Bronchial epithelial cell (primary cell): ENCODE measurements at regions not wholly inside any gene's neighbourhood (a gene's known extent, or its start where the extent isn't known, plus 50 kb on each side); places are given as distances from the start of the nearest gene placed in this dataset.

ENCODE experiments used
- DNase-seq: peaks from one replicate; pipeline ENCODE4 v3.0.0-alpha.2; 2010; ENCODE audit warnings: low read depth
- FAIRE-seq: peaks from 2 replicates; lab custom pipeline; 2011; peaks lifted over from hg19 to GRCh38; lab: Jason Lieb, UNC
- H3K27me3 ChIP-seq: 2 replicates; pipeline ENCODE4 v1.5.1; 2011; ENCODE audit warnings: low read length; ENCODE audit not compliant: control insufficient read depth, insufficient read depth
- H3K36me3 ChIP-seq: 2 replicates; pipeline ENCODE4 v1.5.1; 2011; ENCODE audit warnings: low read length; ENCODE audit not compliant: control insufficient read depth, insufficient read depth
- H3K4me3 ChIP-seq: 2 replicates; pipeline ENCODE4 v1.5.1; 2011; ENCODE audit warnings: mild to moderate bottlenecking, low read depth, low read length, control low read depth
- CTCF ChIP-seq: IDR thresholded peaks from 2 replicates; pipeline ENCODE4 v1.5.1; 2011; ENCODE audit warnings: mild to moderate bottlenecking, moderate library complexity, low read length, control low read depth, inconsistent platforms; ENCODE audit not compliant: insufficient read depth, severe bottlenecking

DNA sequence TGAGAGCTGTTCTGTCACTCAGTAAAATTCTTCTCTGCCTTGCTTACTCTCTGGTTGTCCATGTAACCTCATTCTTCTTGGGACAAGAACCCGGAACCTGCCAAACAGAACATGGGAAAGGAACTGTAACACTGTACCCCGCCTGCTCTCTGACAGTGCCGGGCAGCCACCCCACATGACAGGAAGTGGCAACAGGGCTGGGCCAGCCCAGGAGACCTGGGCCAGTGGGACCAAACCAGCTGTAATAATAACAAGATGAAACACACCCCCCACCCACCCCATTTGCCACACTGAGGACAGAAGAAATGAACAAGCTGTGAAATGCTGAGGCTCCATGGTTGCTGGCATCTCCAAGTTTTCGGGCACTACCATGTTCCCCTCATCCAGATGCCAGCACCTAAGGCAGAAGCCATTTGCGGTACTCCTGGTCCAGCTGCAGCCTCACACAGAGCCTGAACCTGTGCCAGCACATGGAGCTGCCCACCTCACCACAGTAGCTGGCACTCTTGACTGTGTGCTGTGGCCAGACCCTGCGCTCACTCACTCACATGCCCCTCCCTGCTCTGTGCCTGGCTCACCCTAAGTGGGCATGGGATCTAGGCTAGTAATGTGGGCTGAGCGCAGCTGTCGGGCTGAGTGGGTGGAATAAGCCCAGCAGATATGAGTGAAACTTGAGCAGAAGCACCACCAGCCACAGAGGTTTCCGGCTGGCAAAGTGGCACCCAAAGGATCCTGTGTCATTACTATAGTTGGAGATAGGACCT is 126.2 kb upstream of the UGT8 start:
- FAIRE-seq, result no peak
- DNase-seq, result no peak
- H3K27me3 ChIP-seq, result no peaks in the 10 kb centered on the region
- no peaks in the 10 kb centered on the region for H3K36me3 ChIP-seq
- no peak overlapping the region for H3K4me3 ChIP-seq
- no peak for TF ChIP-seq CTCF

DNA sequence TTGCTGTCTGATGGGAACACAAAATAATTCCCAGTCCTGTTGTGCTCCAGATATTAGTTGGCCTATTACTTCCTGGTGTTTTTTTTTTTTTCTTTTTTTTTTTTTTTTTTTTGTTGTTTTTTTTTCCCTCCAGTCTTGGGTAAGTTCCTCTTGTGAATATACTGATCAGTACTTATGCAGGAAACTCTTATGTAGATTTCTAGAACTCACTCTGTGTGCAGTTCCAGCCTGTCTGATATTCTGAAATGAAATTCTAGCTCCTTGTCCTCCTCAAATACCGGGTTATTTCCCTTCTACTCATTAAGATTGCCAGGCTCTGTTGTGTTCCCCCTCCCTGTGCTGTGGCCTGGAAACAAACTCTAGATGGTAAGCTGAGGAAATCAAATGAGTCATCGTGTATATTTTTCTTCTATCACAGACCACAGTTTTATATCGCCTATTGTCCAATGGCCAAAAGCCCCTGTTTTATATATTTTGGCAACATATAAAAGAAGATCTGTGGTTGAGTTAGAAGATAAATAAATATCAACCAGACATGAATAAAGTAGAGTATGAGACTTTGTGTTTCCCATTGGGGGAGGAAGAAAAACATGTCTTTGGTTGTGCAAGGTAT is 124.3 kb upstream of the UGT8 start:
- TF ChIP-seq CTCF, result no peak
- DNase-seq, result no peak
- Histone ChIP-seq H3K27me3 (no peaks in the 10 kb centered on the region), H3K36me3 (no peaks in the 10 kb centered on the region), H3K4me3 (no peak overlapping the region)
- FAIRE-seq, result no peak

- TF ChIP-seq CTCF, result no peak
- no peak for DNase-seq
- Histone ChIP-seq H3K36me3 (no peaks in the 10 kb centered on the region), H3K4me3 (no peak overlapping the region), H3K27me3 (no peaks in the 10 kb centered on the region)
- no peak for FAIRE-seq
These were observed 122.3 kb upstream of the UGT8 start for GRCh38 chr4:114476310-114476709.

GRCh38 chr4:114479595-114479994 is 119.0 kb upstream of the UGT8 start:
- no peak for TF ChIP-seq CTCF
- DNase-seq (no peak), FAIRE-seq (no peak)
- Histone ChIP-seq H3K36me3 (no peaks in the 10 kb centered on the region), H3K27me3 (no peaks in the 10 kb centered on the region), H3K4me3 (no peak overlapping the region)

GRCh38 chr4:114481856-114482255 is 116.8 kb upstream of the UGT8 start:
- FAIRE-seq (no peak), DNase-seq (no peak)
- TF ChIP-seq CTCF, result no peak
- Histone ChIP-seq H3K36me3 (no peaks in the 10 kb centered on the region), H3K27me3 (no peaks in the 10 kb centered on the region), H3K4me3 (no peak overlapping the region)
